ENCODE measurements at regions not wholly inside any gene's neighbourhood (a gene's known extent, or its start where the extent isn't known, plus 50 kb on each side); places are given as distances from the start of the nearest gene placed in this dataset.

DNA sequence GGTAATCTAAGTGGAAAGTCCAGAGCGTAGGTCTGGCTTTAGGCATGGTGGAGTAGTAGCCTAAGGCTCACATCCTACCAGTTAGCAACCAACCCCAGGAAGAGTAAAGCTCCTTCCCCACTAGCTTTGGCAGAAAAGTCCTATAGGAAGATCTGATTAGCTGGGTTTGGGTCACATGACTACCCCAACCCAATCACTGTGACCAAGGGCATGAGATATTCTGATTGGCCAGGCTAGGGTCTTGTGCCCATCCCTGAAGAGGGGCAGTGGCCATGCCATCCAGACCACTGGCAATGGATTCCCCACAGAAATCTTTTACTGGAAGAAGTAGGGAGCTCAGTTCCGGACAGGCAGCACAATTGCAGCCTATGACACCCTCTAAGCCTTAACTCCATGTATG, 58.6 kb upstream of the CD34 start:
- no peak for TF ChIP-seq TAF1 (IDR thresholded peaks at IDR 0.05; ENCODE audit: low read depth)
- TF ChIP-seq POLR2AphosphoS5 (IDR thresholded peaks at IDR 0.05) = no peak
- no peak for TF ChIP-seq RAD21 (conservative IDR thresholded peaks at IDR 0.05)
- TF ChIP-seq MXI1 (conservative IDR thresholded peaks at IDR 0.05; ENCODE audit: poor library complexity, severe bottlenecking) = no peak
- TF ChIP-seq EZH2 (IDR thresholded peaks at IDR 0.05; ENCODE audit: borderline replicate concordance, insufficient read depth, low read length, poor library complexity, severe bottlenecking) = no peak
- TF ChIP-seq, protein P1, sequence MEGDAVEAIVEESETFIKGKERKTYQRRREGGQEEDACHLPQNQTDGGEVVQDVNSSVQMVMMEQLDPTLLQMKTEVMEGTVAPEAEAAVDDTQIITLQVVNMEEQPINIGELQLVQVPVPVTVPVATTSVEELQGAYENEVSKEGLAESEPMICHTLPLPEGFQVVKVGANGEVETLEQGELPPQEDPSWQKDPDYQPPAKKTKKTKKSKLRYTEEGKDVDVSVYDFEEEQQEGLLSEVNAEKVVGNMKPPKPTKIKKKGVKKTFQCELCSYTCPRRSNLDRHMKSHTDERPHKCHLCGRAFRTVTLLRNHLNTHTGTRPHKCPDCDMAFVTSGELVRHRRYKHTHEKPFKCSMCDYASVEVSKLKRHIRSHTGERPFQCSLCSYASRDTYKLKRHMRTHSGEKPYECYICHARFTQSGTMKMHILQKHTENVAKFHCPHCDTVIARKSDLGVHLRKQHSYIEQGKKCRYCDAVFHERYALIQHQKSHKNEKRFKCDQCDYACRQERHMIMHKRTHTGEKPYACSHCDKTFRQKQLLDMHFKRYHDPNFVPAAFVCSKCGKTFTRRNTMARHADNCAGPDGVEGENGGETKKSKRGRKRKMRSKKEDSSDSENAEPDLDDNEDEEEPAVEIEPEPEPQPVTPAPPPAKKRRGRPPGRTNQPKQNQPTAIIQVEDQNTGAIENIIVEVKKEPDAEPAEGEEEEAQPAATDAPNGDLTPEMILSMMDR (IDR thresholded peaks at IDR 0.05; ENCODE audit: poor library complexity, severe bottlenecking) = no peak
- no peak for TF ChIP-seq SMC3 (conservative IDR thresholded peaks at IDR 0.05; ENCODE audit: poor library complexity)
- no peak for TF ChIP-seq EP300 (conservative IDR thresholded peaks at IDR 0.05; ENCODE audit: poor library complexity, severe bottlenecking)
- TF ChIP-seq, protein P2, sequence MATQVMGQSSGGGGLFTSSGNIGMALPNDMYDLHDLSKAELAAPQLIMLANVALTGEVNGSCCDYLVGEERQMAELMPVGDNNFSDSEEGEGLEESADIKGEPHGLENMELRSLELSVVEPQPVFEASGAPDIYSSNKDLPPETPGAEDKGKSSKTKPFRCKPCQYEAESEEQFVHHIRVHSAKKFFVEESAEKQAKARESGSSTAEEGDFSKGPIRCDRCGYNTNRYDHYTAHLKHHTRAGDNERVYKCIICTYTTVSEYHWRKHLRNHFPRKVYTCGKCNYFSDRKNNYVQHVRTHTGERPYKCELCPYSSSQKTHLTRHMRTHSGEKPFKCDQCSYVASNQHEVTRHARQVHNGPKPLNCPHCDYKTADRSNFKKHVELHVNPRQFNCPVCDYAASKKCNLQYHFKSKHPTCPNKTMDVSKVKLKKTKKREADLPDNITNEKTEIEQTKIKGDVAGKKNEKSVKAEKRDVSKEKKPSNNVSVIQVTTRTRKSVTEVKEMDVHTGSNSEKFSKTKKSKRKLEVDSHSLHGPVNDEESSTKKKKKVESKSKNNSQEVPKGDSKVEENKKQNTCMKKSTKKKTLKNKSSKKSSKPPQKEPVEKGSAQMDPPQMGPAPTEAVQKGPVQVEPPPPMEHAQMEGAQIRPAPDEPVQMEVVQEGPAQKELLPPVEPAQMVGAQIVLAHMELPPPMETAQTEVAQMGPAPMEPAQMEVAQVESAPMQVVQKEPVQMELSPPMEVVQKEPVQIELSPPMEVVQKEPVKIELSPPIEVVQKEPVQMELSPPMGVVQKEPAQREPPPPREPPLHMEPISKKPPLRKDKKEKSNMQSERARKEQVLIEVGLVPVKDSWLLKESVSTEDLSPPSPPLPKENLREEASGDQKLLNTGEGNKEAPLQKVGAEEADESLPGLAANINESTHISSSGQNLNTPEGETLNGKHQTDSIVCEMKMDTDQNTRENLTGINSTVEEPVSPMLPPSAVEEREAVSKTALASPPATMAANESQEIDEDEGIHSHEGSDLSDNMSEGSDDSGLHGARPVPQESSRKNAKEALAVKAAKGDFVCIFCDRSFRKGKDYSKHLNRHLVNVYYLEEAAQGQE (IDR thresholded peaks at IDR 0.05; ENCODE audit: borderline replicate concordance) = no peak
- Histone ChIP-seq H3K36me3 (ENCODE audit: insufficient read depth, low read length) (no peaks in the 10 kb centered on the region), H3K27ac (ENCODE audit: low read length) (no peak overlapping the region), H3K9me3 (ENCODE audit: low read length) (no peaks in the 10 kb centered on the region), H3K79me2 (replicated peaks; ENCODE audit: insufficient read depth, low read length) (no peaks in the 10 kb centered on the region), H2AFZ (ENCODE audit: low read depth, low read length) (no peak overlapping the region), H3F3A (ENCODE audit: insufficient read depth, low read length, poor library complexity, severe bottlenecking) (no peaks in the 10 kb centered on the region), H4K20me1 (ENCODE audit: insufficient read depth) (no peaks in the 10 kb centered on the region), H3K9me2 (ENCODE audit: insufficient read depth, low read length) (no peaks in the 10 kb centered on the region), H3K4me3 (ENCODE audit: low read length) (no peak overlapping the region), H3K27me3 (ENCODE audit: insufficient read depth, low read depth, low read length) (peaks cover 7% of the 10 kb centered on the region), H3K4me2 (ENCODE audit: low read length) (no peak overlapping the region), H3K9ac (ENCODE audit: low read length) (no peak overlapping the region)

DNA sequence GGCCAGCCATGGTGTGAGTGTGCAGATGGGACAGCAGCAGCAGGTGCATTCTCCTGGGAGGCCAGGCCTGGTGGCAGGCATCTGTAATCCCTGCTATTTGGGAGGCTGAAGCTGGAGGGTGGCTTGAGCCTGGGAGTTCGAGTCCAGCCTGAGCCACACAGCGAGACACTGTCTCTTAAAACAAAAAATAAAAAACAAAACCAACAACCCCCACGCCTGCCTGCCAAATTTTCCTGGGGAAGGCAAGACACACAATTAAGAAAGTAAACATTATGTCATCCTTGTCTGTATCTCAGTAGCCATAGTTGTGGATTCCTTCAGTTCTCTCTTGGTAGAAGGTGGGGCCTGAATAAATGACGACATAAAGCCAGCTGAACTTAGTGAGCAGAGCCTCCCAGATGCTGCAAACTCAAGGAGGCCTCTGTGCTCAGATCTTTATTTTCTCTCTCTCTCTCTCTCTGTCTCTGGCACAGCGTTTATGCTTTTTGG, 57.6 kb upstream of the CD34 start:
- no peak overlapping the region for H3K9ac ChIP-seq (ENCODE audit: low read length)
- no peaks in the 10 kb centered on the region for H3K9me2 ChIP-seq (ENCODE audit: insufficient read depth, low read length)
- H3K4me2 ChIP-seq (ENCODE audit: low read length) = no peak overlapping the region
- TF ChIP-seq, protein P2 (IDR thresholded peaks at IDR 0.05; ENCODE audit: borderline replicate concordance) = no peak
- TF ChIP-seq, protein P1 (IDR thresholded peaks at IDR 0.05; ENCODE audit: poor library complexity, severe bottlenecking) = no peak
- no peak for TF ChIP-seq EZH2 (IDR thresholded peaks at IDR 0.05; ENCODE audit: borderline replicate concordance, insufficient read depth, low read length, poor library complexity, severe bottlenecking)
- TF ChIP-seq MXI1 (conservative IDR thresholded peaks at IDR 0.05; ENCODE audit: poor library complexity, severe bottlenecking) = no peak
- no peak for TF ChIP-seq EP300 (conservative IDR thresholded peaks at IDR 0.05; ENCODE audit: poor library complexity, severe bottlenecking)
- no peak for TF ChIP-seq POLR2AphosphoS5 (IDR thresholded peaks at IDR 0.05)
- no peaks in the 10 kb centered on the region for H3F3A ChIP-seq (ENCODE audit: insufficient read depth, low read length, poor library complexity, severe bottlenecking)
- H3K79me2 ChIP-seq (replicated peaks; ENCODE audit: insufficient read depth, low read length) = no peaks in the 10 kb centered on the region
- H3K27ac ChIP-seq (ENCODE audit: low read length) = no peak overlapping the region
- no peak overlapping the region for H2AFZ ChIP-seq (ENCODE audit: low read depth, low read length)
- no peak overlapping the region for H3K4me3 ChIP-seq (ENCODE audit: low read length)
- no peaks in the 10 kb centered on the region for H3K9me3 ChIP-seq (ENCODE audit: low read length)
- H3K27me3 ChIP-seq (ENCODE audit: insufficient read depth, low read depth, low read length) = peaks cover 16% of the 10 kb centered on the region
- H3K36me3 ChIP-seq (ENCODE audit: insufficient read depth, low read length) = no peaks in the 10 kb centered on the region
- no peaks in the 10 kb centered on the region for H4K20me1 ChIP-seq (ENCODE audit: insufficient read depth)
